Kidney glomerular epithelial cell (primary cell): ENCODE measurements at regions not wholly inside any gene's neighbourhood (a gene's known extent, or its start where the extent isn't known, plus 50 kb on each side); places are given as distances from the start of the nearest gene placed in this dataset.

Experiments used
- DNase-seq: peaks from one replicate; lab custom pipeline; 2025; lab: John Stamatoyannopoulos, UW

- no peak for DNase-seq
These were observed 419.9 kb downstream of the IRS2 start for GRCh38 chr13:109366525-109366924.

- no peak for DNase-seq
These were observed 423.0 kb downstream of the IRS2 start for GRCh38 chr13:109363431-109363830.

GRCh38 chr13:109362616-109363015 is 423.8 kb downstream of the IRS2 start:
- no peak for DNase-seq

GRCh38 chr13:109361562-109362289 is 424.7 kb downstream of the IRS2 start:
- no peak for DNase-seq

GRCh38 chr13:109357751-109358471 is 428.5 kb downstream of the IRS2 start:
- no peak for DNase-seq

- DNase-seq: no peak
These were observed 430.4 kb downstream of the IRS2 start for GRCh38 chr13:109355875-109356434.

- DNase-seq: no peak
These were observed 431.2 kb downstream of the IRS2 start for GRCh38 chr13:109355166-109355565.

GRCh38 chr13:109351236-109351635 is 435.1 kb downstream of the IRS2 start:
- no peak for DNase-seq

- DNase-seq: peak; percentile 25
These were observed 437.7 kb downstream of the IRS2 start for GRCh38 chr13:109348519-109349258.

GRCh38 chr13:109346060-109346459 is 440.3 kb downstream of the IRS2 start:
- no peak for DNase-seq

- peak; percentile 65 for DNase-seq
These were observed 440.9 kb downstream of the IRS2 start for GRCh38 chr13:109345433-109345941.

- DNase-seq: peak; percentile 46
These were observed 441.7 kb downstream of the IRS2 start for GRCh38 chr13:109344552-109345157.

- DNase-seq: peak; percentile 86
These were observed 449.7 kb downstream of the IRS2 start for GRCh38 chr13:109336730-109337129.

GRCh38 chr13:109333893-109334651 is 452.3 kb downstream of the IRS2 start:
- no peak for DNase-seq

GRCh38 chr13:109332506-109333499 is 453.6 kb downstream of the IRS2 start:
- DNase-seq: no peak

GRCh38 chr13:109331898-109332297 is 454.5 kb downstream of the IRS2 start:
- peak; percentile 45 for DNase-seq

GRCh38 chr13:109331011-109331433 is 455.4 kb downstream of the IRS2 start:
- DNase-seq: no peak

- no peak for DNase-seq
These were observed 456.3 kb downstream of the IRS2 start for GRCh38 chr13:109330123-109330522.

GRCh38 chr13:109329175-109329574 is 457.2 kb downstream of the IRS2 start:
- no peak for DNase-seq

GRCh38 chr13:109326601-109327000 is 459.8 kb downstream of the IRS2 start:
- DNase-seq: no peak
